ENCODE measurements at regions not wholly inside any gene's neighbourhood (a gene's known extent, or its start where the extent isn't known, plus 50 kb on each side); places are given as distances from the start of the nearest gene placed in this dataset.

GRCh38 chr6:11366183-11366933 lies 133.9 kb upstream of the NEDD9 start:
- Mint-ChIP-seq H3K4me1 (peaks cover 42 to 63% (median 43%) of the 10 kb centered on the region in 3 donors), H3K27me3 (no peaks in the 10 kb centered on the region), H3K9me3 (no peaks in the 10 kb centered on the region), H3K36me3 (peaks cover 17% of the 10 kb centered on the region), H3K27ac (peak overlapping the region; percentile 43 to 75 (median 68)), H3K4me3 (peak overlapping the region; percentile 5 to 89 (median 78))

DNA sequence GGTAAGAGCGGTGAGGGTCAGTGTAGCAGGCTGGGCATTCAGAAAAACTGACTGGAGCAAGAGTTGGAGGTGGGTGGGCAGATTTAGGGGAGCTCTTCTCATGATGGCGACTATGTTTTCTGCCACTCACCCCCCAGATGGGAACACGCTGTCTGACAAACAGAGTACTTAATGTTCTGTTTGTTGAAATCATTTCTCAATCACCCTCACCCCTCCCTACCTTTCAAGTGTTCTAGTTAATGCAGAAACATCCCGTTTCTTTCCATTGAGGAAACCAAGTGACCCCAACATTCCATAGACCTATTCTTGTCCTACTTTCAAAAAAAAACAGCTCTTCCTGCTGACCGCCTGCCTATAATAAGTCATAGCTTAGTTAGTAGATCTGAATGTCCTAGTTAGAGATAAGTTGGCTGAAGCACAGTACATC lies 132.5 kb upstream of the NEDD9 start:
- peaks cover 39 to 63% (median 47%) of the 10 kb centered on the region in 3 donors for H3K4me1 Mint-ChIP-seq
- H3K27me3 Mint-ChIP-seq, result no peaks in the 10 kb centered on the region
- H3K27ac Mint-ChIP-seq, result peak overlapping the region in 1 of 3 donors; percentile 57
- peaks cover 0 to 3% (median 2%) of the 10 kb centered on the region in 3 donors for H3K9me3 Mint-ChIP-seq
- peak overlapping the region in 1 of 4 donors; percentile 89 for H3K4me3 Mint-ChIP-seq
- peaks cover 13% of the 10 kb centered on the region for H3K36me3 Mint-ChIP-seq

DNA sequence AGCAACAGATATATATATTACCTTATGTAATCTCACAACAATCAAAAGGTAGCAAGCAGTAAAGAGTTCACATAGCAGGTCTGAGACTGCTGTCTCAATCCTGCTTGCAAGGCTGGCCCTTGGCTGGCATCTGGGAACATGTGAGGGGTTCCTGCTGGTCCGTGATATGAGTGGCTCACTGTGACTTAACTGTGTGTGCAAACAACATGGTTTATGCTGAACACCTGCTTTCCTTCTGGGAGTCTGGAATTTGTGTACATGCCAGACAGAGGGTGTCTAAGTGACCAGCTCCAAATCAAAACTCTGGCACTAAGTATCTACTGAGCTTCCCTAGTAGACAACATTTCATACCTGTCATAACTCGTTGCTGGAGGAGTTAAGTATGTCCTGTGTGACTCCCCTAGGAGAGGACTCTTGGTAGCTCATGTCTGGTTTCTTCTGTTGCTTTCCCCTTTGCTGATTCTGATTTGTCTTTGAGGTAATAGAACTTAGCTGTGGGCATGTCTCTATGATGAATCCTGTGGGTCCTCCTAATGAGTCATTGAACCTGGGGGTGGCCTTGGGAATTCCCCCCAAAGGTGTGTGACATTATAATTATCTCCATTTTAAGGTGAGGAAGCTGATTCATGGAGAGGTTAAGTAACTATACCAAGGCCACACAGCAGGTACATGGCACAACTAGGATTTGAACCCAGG lies 131.6 kb upstream of the NEDD9 start:
- Mint-ChIP-seq H3K4me1 (peaks cover 38 to 65% (median 49%) of the 10 kb centered on the region in 3 donors), H3K36me3 (peaks cover 15% of the 10 kb centered on the region), H3K27me3 (no peaks in the 10 kb centered on the region), H3K9me3 (peaks cover 0 to 3% (median 3%) of the 10 kb centered on the region in 3 donors), H3K27ac (peak overlapping the region in 1 of 3 donors; percentile 21), H3K4me3 (no peak overlapping the region)

GRCh38 chr6:11362564-11362963 lies 130.1 kb upstream of the NEDD9 start:
- H3K9me3 Mint-ChIP-seq, result peaks cover 0 to 3% (median 3%) of the 10 kb centered on the region in 3 donors
- H3K36me3 Mint-ChIP-seq, result peaks cover 20% of the 10 kb centered on the region
- H3K27me3 Mint-ChIP-seq, result no peaks in the 10 kb centered on the region
- H3K4me1 Mint-ChIP-seq, result peaks cover 39 to 60% (median 45%) of the 10 kb centered on the region in 3 donors
- no peak overlapping the region for H3K4me3 Mint-ChIP-seq
- H3K27ac Mint-ChIP-seq, result peak overlapping the region in 1 of 3 donors; percentile 80

DNA sequence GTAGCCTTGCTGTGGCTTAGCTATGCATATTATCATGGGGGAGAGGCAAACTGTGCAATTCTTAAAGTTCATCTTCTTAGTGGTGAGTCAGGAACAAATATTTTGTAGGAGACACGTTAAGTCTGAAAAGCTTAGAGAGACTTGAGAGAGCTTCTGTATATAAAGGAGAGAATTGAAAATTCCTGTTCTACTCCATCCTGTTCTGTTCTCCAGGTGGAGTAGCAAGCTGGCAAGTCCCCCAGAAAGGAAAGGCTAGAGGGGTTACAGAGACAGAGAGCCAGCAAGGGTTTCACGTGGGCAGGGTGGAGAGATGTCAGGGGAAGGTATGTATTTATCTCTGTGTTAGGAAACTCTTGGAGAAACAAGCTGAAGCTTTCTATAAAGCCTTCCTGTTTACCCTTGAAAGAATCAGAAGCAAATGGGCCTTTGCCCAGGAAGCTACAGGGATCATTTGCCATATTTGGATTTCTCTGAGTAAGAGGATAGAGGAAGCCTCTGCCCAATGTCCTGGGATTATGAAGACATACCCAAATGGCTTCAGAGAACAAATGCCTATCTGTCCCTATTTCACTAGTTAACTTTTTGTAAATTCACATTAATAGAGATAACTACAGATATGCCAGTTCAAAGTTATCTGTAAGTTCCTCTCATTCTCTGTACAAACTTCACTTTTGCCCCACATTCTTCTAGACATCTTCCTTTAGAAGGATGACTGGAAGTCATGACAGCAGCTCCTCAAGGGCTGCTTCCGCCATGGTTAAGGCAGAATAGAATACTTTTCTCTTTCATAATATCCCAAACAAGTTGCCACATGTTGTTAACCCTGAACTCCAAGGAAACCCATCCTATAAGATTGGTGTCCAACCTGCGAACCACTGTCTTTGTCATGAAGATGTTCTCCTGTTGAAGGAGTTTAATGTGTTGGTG lies 126.7 kb upstream of the NEDD9 start:
- H3K27me3 Mint-ChIP-seq, result no peaks in the 10 kb centered on the region
- no peak overlapping the region for H3K27ac Mint-ChIP-seq
- peak overlapping the region in 2 of 4 donors; percentile 21 to 85 for H3K4me3 Mint-ChIP-seq
- peaks cover 19% of the 10 kb centered on the region for H3K36me3 Mint-ChIP-seq
- peaks cover 44 to 61% (median 47%) of the 10 kb centered on the region in 3 donors for H3K4me1 Mint-ChIP-seq
- H3K9me3 Mint-ChIP-seq, result peaks cover 0 to 3% (median 3%) of the 10 kb centered on the region in 3 donors

- peaks cover 0 to 3% (median 3%) of the 10 kb centered on the region in 3 donors for H3K9me3 Mint-ChIP-seq
- H3K36me3 Mint-ChIP-seq, result peaks cover 22% of the 10 kb centered on the region
- no peaks in the 10 kb centered on the region for H3K27me3 Mint-ChIP-seq
- peak overlapping the region in 2 of 3 donors; percentile 18 to 69 for H3K27ac Mint-ChIP-seq
- peak overlapping the region in 3 of 4 donors; percentile 56 to 89 (median 73) for H3K4me3 Mint-ChIP-seq
- peaks cover 52 to 61% (median 56%) of the 10 kb centered on the region in 3 donors for H3K4me1 Mint-ChIP-seq
Measured at GRCh38 chr6:11357285-11357684, 124.8 kb upstream of the NEDD9 start.

DNA sequence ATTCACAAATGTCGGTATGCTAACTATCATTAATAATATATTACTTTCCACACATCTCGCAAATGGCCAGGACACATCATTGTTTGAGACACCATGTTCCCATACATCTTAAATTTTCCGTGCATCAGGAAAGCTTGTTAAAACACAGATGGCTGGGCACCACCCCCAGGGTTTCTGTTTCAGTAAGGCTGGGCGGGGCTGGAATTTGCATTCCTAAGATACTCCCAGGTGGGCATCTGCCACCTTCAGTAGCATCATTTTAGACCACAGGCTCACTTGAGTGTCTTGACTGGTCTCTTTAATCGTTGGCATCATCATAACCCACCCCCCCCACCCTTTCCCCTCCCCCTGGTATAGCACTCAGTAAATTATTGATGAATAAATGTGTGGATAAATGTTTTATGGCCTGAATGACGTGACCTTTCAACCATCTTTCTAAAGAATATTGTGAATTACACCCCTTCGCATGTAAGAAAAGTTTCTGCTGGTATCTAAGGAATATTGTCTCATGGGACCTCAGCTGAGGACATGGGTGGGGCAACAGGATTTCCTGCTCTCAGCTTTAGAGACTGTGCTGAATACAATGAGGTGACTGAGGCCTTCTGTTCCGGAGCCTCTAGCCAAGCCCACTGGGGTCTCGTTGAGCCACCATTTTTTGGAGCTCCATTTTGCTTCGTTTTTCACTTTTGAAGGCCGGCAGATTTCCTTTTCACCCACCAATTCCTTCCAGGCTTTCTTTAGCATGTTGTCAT lies 124.1 kb upstream of the NEDD9 start:
- Mint-ChIP-seq H3K27me3 (no peaks in the 10 kb centered on the region), H3K36me3 (peaks cover 23% of the 10 kb centered on the region), H3K27ac (peak overlapping the region in 2 of 3 donors; percentile 18 to 69), H3K9me3 (peaks cover 0 to 3% (median 3%) of the 10 kb centered on the region in 3 donors), H3K4me1 (peaks cover 50 to 59% (median 56%) of the 10 kb centered on the region in 3 donors), H3K4me3 (peak overlapping the region in 3 of 4 donors; percentile 56 to 89 (median 73))

DNA sequence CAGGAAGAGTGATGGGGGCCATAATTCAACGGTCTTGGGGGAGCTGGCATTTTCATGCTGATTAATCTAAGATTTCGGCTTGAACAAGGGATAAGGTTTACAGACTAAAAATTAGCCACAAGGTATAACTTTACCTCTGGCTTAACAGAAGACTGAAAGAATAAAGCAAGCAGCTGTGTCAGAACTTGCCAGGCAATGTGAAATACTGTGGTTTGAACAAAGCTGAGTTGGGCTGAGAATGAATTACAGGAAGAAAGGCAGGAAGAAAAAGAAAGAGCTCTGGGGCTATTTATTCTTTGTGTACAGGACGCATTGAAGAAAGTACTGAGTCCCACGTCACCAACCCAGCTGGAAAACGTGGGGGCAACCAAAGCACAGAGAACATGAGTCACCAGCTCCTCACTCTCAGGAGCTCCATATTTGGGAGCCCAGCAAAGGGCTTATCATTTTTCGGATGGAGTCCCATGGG lies 121.5 kb upstream of the NEDD9 start:
- H3K27ac Mint-ChIP-seq, result peak overlapping the region in 2 of 3 donors; percentile 21 to 79
- peaks cover 28% of the 10 kb centered on the region for H3K36me3 Mint-ChIP-seq
- peaks cover 0 to 2% (median 0%) of the 10 kb centered on the region in 3 donors for H3K9me3 Mint-ChIP-seq
- peaks cover 44 to 57% (median 52%) of the 10 kb centered on the region in 3 donors for H3K4me1 Mint-ChIP-seq
- peak overlapping the region in 2 of 4 donors; percentile 25 to 33 for H3K4me3 Mint-ChIP-seq
- H3K27me3 Mint-ChIP-seq, result no peaks in the 10 kb centered on the region

DNA sequence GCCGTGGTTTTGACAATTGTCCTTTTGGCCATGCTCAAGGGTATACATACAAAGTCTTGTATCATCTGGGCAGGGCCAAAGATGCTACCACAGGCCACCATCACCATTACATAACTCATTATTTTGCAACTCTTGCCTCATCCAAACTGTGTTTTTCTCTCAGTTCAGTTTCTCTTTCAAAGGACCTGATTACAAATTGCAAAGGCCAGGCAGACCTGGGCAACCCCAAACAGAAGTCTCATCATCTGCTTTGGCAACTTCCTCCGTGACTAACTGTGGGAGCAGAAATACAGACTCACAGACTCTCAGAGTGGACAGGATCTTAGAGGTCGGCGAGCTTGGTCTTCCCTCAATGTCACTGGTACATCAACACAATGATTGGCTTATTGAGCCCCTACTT lies 117.8 kb upstream of the NEDD9 start:
- peaks cover 43 to 67% (median 59%) of the 10 kb centered on the region in 3 donors for H3K4me1 Mint-ChIP-seq
- peak overlapping the region in 1 of 4 donors; percentile 75 for H3K4me3 Mint-ChIP-seq
- peak overlapping the region in 1 of 3 donors; percentile 63 for H3K27ac Mint-ChIP-seq
- H3K36me3 Mint-ChIP-seq, result peaks cover 18% of the 10 kb centered on the region
- H3K9me3 Mint-ChIP-seq, result peaks cover 0 to 2% (median 0%) of the 10 kb centered on the region in 3 donors
- H3K27me3 Mint-ChIP-seq, result no peaks in the 10 kb centered on the region

GRCh38 chr6:11349880-11350279 lies 117.4 kb upstream of the NEDD9 start:
- Mint-ChIP-seq H3K36me3 (peaks cover 20% of the 10 kb centered on the region), H3K4me1 (peaks cover 44 to 68% (median 59%) of the 10 kb centered on the region in 3 donors), H3K4me3 (no peak overlapping the region), H3K9me3 (peaks cover 0 to 2% (median 0%) of the 10 kb centered on the region in 3 donors), H3K27ac (peak overlapping the region in 1 of 3 donors; percentile 63), H3K27me3 (no peaks in the 10 kb centered on the region)

DNA sequence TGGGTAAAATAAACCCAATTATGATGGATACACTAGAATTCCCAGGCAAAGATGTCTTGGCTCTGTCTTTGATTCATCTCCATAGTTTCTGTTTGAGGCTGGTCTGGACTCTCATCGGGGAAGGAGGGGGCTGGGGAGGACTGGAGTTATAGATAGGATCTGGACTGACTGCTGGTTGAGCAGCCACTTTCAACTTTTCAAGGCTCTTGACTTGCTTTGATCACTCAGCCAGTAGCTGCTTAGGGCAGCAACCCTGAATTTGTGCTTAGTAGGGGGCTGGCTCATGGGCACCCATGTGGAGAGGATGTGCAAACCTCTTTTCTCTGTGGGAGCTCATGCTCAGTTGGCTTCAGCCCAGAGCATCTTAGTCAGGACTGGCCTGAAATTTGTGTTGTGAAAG lies 114.0 kb upstream of the NEDD9 start:
- peaks cover 50 to 74% (median 64%) of the 10 kb centered on the region in 3 donors for H3K4me1 Mint-ChIP-seq

GRCh38 chr6:11345536-11345935 lies 113.1 kb upstream of the NEDD9 start:
- H3K4me3 Mint-ChIP-seq, result no peak overlapping the region
- H3K9me3 Mint-ChIP-seq, result peaks cover 0 to 2% (median 0%) of the 10 kb centered on the region in 3 donors
- H3K4me1 Mint-ChIP-seq, result peaks cover 51 to 73% (median 59%) of the 10 kb centered on the region in 3 donors
- no peaks in the 10 kb centered on the region for H3K27me3 Mint-ChIP-seq
- peak overlapping the region in 2 of 3 donors; percentile 8 to 25 for H3K27ac Mint-ChIP-seq
- H3K36me3 Mint-ChIP-seq, result peaks cover 5% of the 10 kb centered on the region

More for the DNA sequence above, 114.0 kb upstream of the NEDD9 start:
- H3K27ac Mint-ChIP-seq, result peak overlapping the region in 1 of 3 donors; percentile 8
- peaks cover 10% of the 10 kb centered on the region for H3K36me3 Mint-ChIP-seq
- H3K4me3 Mint-ChIP-seq, result peak overlapping the region in 2 of 4 donors; percentile 31 to 73
- H3K9me3 Mint-ChIP-seq, result peaks cover 0 to 2% (median 0%) of the 10 kb centered on the region in 3 donors
- no peaks in the 10 kb centered on the region for H3K27me3 Mint-ChIP-seq

- H3K9me3 Mint-ChIP-seq, result peaks cover 0 to 6% (median 0%) of the 10 kb centered on the region in 3 donors
- H3K27ac Mint-ChIP-seq, result peak overlapping the region in 1 of 3 donors; percentile 12
- no peaks in the 10 kb centered on the region for H3K27me3 Mint-ChIP-seq
- no peak overlapping the region for H3K4me3 Mint-ChIP-seq
- peaks cover 11% of the 10 kb centered on the region for H3K36me3 Mint-ChIP-seq
- H3K4me1 Mint-ChIP-seq, result peaks cover 50 to 67% (median 63%) of the 10 kb centered on the region in 3 donors
Measured at GRCh38 chr6:11343963-11344723, 111.7 kb upstream of the NEDD9 start.
